Upper lobe of left lung (tissue), 6 donors: ENCODE measurements at regions not wholly inside any gene's neighbourhood (a gene's known extent, or its start where the extent isn't known, plus 50 kb on each side); places are given as distances from the start of the nearest gene placed in this dataset.

Experiments used
- ATAC-seq, 2 donors: fragments of 200-7000 bp; cut with Tn5 transposase; one replicate each; pipeline ENCODE4 v1.9.1; 2022; ENCODE audit warnings: mild to moderate bottlenecking in 2 of 2, moderate library complexity in 2 of 2; ENCODE audit not compliant: low FRiP score in 2 of 2
- DNase-seq, 2 donors: peaks; one replicate each; pipeline ENCODE4 v3.0.0-alpha.2; 2019 to 2020
- H3K27ac ChIP-seq, 4 donors: fragments of 200-600 bp; sonication (generic); one replicate each; pipeline ENCODE4 v1.5.1; 2016 to 2019
- H3K27me3 ChIP-seq, 4 donors: fragments of 200-600 bp; sonication (generic); one replicate each; pipeline ENCODE4 v1.5.1; 2017 to 2019
- H3K36me3 ChIP-seq, 4 donors: fragments of 200-600 bp; sonication (generic); one replicate each; pipeline ENCODE4 v1.5.1; 2016 to 2019
- H3K4me1 ChIP-seq, 4 donors: fragments of 200-600 bp; sonication (generic); one replicate each; pipeline ENCODE4 v1.5.1; 2018 to 2019
- H3K4me3 ChIP-seq, 4 donors: fragments of 200-600 bp; sonication (generic); one replicate each; pipeline ENCODE4 v1.5.1; 2017 to 2019; ENCODE audit warnings: mild to moderate bottlenecking in 2 of 4, moderate library complexity in 1 of 4
- H3K9me3 ChIP-seq, 4 donors: fragments of 200-600 bp; sonication (generic); one replicate each; pipeline ENCODE4 v1.5.1; 2018 to 2019
- CTCF ChIP-seq, 6 experiments: fragments of 450-650 bp in 4 of 6; fragments of 200-600 bp in 2 of 6; sonication (generic) in 2 of 6; IDR thresholded peaks; one replicate each; pipeline ENCODE4 v1.5.1; 2016 to 2019; ENCODE audit warnings: antibody characterized with exemption in 6 of 6
- EP300 ChIP-seq, 4 donors: sonication (generic); formaldehyde crosslinking; IDR thresholded peaks; one replicate each; pipeline ENCODE4 v1.5.1; 2017; ENCODE audit warnings: antibody characterized with exemption in 4 of 4, control low read depth in 2 of 4
- POLR2A ChIP-seq, 4 donors: fragments of 450-650 bp; IDR thresholded peaks; one replicate each; pipeline ENCODE4 v1.5.1; 2016 to 2017; ENCODE audit warnings: antibody characterized with exemption in 4 of 4, mild to moderate bottlenecking in 2 of 4
- POLR2AphosphoS5 ChIP-seq, 2 donors: sonication (generic); formaldehyde crosslinking; IDR thresholded peaks; one replicate each; pipeline ENCODE4 v1.5.1; 2017; ENCODE audit warnings: antibody characterized with exemption in 2 of 2
- WGBS, 2 donors: methylation state at CpG; one replicate each; pipeline ENCODE4 v1.1.5; 2017 to 2018; 5-methylcytosine and 5-hydroxymethylcytosine counted together
- donor health status: DM: no; HTN: no; CAD: no; lungs with moderate emphysema.
- donor health status: DM: no; HTN: yes; CAD: no; lungs with severe emphysema.

DNA sequence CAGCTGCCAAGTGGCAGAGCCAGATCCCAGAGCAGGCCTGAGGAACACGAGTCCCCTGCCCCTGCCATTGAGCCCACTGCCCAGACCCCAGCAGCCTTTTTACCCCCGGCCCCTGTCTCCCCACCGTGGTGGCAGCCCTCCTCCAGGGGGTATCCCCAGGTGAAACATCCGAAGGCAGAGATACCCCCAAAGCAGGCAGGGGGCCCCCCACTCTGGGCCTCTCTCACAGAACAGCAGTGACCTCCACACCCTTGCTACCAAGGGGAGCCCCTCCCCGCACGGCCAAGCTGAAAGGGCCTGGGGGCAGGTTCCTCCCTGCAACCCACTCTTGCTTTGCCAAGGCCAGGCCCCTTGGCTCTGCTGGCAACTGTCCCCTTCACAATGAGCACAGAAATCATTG lies 142.2 kb downstream of the ENGASE start:
- Histone ChIP-seq H3K9me3 (no peaks in the 10 kb centered on the region), H3K4me1 (peaks cover 0 to 12% (median 2%) of the 10 kb centered on the region in 4 donors), H3K4me3 (no peak overlapping the region), H3K27ac (no peak overlapping the region), H3K27me3 (peaks cover 0 to 34% (median 11%) of the 10 kb centered on the region in 4 donors), H3K36me3 (no peaks in the 10 kb centered on the region)
- ATAC-seq (no peak), DNase-seq (no peak)
- TF ChIP-seq POLR2A (IDR thresholded peaks at IDR 0.05) (no peak), POLR2AphosphoS5 (IDR thresholded peaks at IDR 0.05) (no peak), CTCF (IDR thresholded peaks at IDR 0.05) (no peak), EP300 (IDR thresholded peaks at IDR 0.05) (no peak)
- 75% methylated on average over 6 of the region's 6 CpGs; no CpG with 5 or more reads in 1 of the 2 donors for WGBS, 2 donors

DNA sequence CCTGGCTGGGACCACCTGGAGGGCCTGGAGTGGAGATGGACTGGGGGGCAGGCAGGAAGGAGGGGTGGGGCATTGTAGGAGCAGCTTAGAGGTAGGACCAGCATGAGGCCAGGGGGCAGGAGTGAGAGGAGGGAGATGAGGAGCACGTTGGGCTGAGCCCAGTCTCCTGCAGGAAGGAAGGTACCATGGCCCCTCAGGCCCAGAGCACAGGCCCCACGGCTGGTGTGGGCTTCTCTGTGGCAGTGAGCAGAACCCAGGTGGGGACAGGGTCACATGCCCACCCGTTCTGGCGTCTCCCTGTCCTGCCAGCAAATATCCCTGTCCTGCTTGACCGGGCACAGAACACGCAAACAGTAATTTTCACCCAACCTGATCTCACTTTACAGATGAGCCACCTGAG lies 141.8 kb downstream of the ENGASE start:
- no peak overlapping the region for H3K4me3 ChIP-seq
- no peaks in the 10 kb centered on the region for H3K36me3 ChIP-seq
- H3K9me3 ChIP-seq, result no peaks in the 10 kb centered on the region
- H3K27me3 ChIP-seq, result peaks cover 0 to 30% (median 9%) of the 10 kb centered on the region in 4 donors
- peaks cover 0 to 12% (median 2%) of the 10 kb centered on the region in 4 donors for H3K4me1 ChIP-seq
- 27 to 61% methylated on average over 1 to 6 of the region's 6 CpGs for WGBS, 2 donors
- ATAC-seq, result no peak
- no peak for TF ChIP-seq POLR2A (IDR thresholded peaks at IDR 0.05)
- no peak overlapping the region for H3K27ac ChIP-seq
- DNase-seq, result no peak

GRCh38 chr17:79215631-79216030 lies 141.0 kb downstream of the ENGASE start:
- ATAC-seq (no peak), DNase-seq (no peak)
- no peak for TF ChIP-seq CTCF (IDR thresholded peaks at IDR 0.05)
- no peak for TF ChIP-seq POLR2AphosphoS5 (IDR thresholded peaks at IDR 0.05)
- TF ChIP-seq EP300 (IDR thresholded peaks at IDR 0.05), result no peak
- TF ChIP-seq POLR2A (IDR thresholded peaks at IDR 0.05), result no peak
- H3K27ac ChIP-seq, result no peak overlapping the region
- no peaks in the 10 kb centered on the region for H3K9me3 ChIP-seq
- H3K4me3 ChIP-seq, result no peak overlapping the region
- H3K27me3 ChIP-seq, result peaks cover 0 to 22% (median 5%) of the 10 kb centered on the region in 4 donors
- WGBS, 2 donors, result 84 to 89% methylated on average over 13 of the region's 13 CpGs
- H3K36me3 ChIP-seq, result no peaks in the 10 kb centered on the region
- H3K4me1 ChIP-seq, result peaks cover 0 to 9% (median 2%) of the 10 kb centered on the region in 4 donors

DNA sequence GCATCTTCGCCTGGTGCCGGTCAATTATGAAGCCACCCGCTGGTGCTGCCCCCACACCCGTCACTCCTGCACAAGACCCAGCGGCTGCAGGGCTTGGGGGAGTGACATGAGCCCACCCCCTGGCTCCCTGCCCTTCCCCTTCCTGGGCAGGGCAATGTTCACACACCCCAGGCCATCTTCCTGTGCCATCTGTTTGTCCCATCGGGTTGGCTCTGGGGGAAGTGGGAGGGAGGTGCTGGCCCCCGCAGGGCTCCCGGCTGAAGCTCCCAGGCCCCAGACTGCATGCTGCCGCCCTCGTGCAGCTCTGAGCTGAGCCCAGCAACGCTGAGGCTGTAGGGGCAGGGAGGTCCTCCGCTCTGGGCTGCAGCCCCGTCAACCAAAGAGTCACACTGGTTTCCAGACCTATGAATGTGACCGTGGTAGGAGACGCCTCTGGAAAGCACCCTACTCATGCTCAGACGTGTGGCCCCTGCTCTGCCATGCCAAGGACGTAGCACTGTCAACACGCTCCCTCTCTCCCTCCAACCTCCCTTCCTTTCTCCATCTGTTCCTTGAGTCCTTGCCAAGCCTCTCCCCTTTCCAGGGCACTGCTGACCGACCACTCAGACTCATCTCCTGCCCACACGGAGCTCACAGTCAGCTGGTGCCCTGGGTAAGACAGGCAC lies 140.4 kb downstream of the ENGASE start:
- Histone ChIP-seq H3K4me1 (peaks cover 0 to 4% (median 0%) of the 10 kb centered on the region in 4 donors), H3K27me3 (peaks cover 0 to 16% (median 3%) of the 10 kb centered on the region in 4 donors), H3K36me3 (no peaks in the 10 kb centered on the region), H3K4me3 (no peak overlapping the region), H3K9me3 (no peaks in the 10 kb centered on the region), H3K27ac (no peak overlapping the region)
- no peak for ATAC-seq
- WGBS, 2 donors, result 33 to 35% methylated on average over 14 to 17 of the region's 20 CpGs
- DNase-seq, result no peak
- TF ChIP-seq CTCF (IDR thresholded peaks at IDR 0.05), result no peak
- no peak for TF ChIP-seq EP300 (IDR thresholded peaks at IDR 0.05)
- no peak for TF ChIP-seq POLR2AphosphoS5 (IDR thresholded peaks at IDR 0.05)
- TF ChIP-seq POLR2A (IDR thresholded peaks at IDR 0.05), result no peak

- Histone ChIP-seq H3K27me3 (peaks cover 0 to 10% (median 1%) of the 10 kb centered on the region in 4 donors), H3K9me3 (no peaks in the 10 kb centered on the region), H3K4me3 (no peak overlapping the region), H3K36me3 (no peaks in the 10 kb centered on the region), H3K4me1 (no peaks in the 10 kb centered on the region), H3K27ac (no peak overlapping the region)
- 53 to 54% methylated on average over 3 to 4 of the region's 4 CpGs for WGBS, 2 donors
- ATAC-seq, result no peak
- TF ChIP-seq POLR2A (IDR thresholded peaks at IDR 0.05), result no peak
- TF ChIP-seq EP300 (IDR thresholded peaks at IDR 0.05), result no peak
- no peak for TF ChIP-seq POLR2AphosphoS5 (IDR thresholded peaks at IDR 0.05)
- no peak for TF ChIP-seq CTCF (IDR thresholded peaks at IDR 0.05)
- no peak for DNase-seq
These were observed 139.8 kb downstream of the ENGASE start for GRCh38 chr17:79214459-79214858.
